WTC11 (cell line): ENCODE measurements at regions not wholly inside any gene's neighbourhood (a gene's known extent, or its start where the extent isn't known, plus 50 kb on each side); places are given as distances from the start of the nearest gene placed in this dataset.

Experiments used
- ATAC-seq: fragments of 200-7000 bp; cut with Tn5 transposase; 2 replicates; pipeline ENCODE4 v1.10.0; 2021; ENCODE audit warnings: mild to moderate bottlenecking, moderate library complexity
- CTCF ChIA-PET: fragments of 300-600 bp; sonication (Branson Sonifier 250); formaldehyde crosslinking; loops from one replicate; lab custom pipeline; 2021; ENCODE audit warnings: antibody characterized with exemption; lab: Charles Lee
- POLR2A ChIA-PET: fragments of 350-600 bp; sonication (Branson Sonifier 250); formaldehyde crosslinking; loops from one replicate; lab custom pipeline; 2021; ENCODE audit warnings: antibody characterized with exemption; lab: Charles Lee
- DNase-seq: peaks from one replicate; pipeline ENCODE4 v3.0.0; 2021; ENCODE audit warnings: low spot score
- H3K27ac Mint-ChIP-seq: 2 replicates; pipeline ENCODE4 v1.8.0; 2021; ENCODE audit warnings: mixed read lengths
- H3K27me3 Mint-ChIP-seq: 2 replicates; pipeline ENCODE4 v1.8.0; 2021; ENCODE audit warnings: low read depth, mild to moderate bottlenecking, moderate library complexity, mixed read lengths
- H3K36me3 Mint-ChIP-seq: 2 replicates; pipeline ENCODE4 v1.8.0; 2021; ENCODE audit warnings: mixed read lengths
- H3K4me1 Mint-ChIP-seq: 2 replicates; pipeline ENCODE4 v1.8.0; 2022; ENCODE audit warnings: mixed read lengths
- H3K4me3 Mint-ChIP-seq: 2 replicates; pipeline ENCODE4 v1.8.0; 2021; ENCODE audit warnings: mild to moderate bottlenecking, moderate library complexity, mixed read lengths
- H3K9me3 Mint-ChIP-seq: 2 replicates; pipeline ENCODE4 v1.8.0; 2021; ENCODE audit warnings: mixed read lengths
- AR ChIP-seq: fragments of 250-450 bp; sonication (Bioruptor Pico); IDR thresholded peaks from 2 replicates; pipeline ENCODE4 v1.9.0; 2021; ENCODE audit warnings: mild to moderate bottlenecking
- PRDM15 ChIP-seq: sonication (generic); formaldehyde crosslinking; IDR thresholded peaks from 2 replicates; pipeline ENCODE4 v1.8.0; 2022; ENCODE audit warnings: missing genetic modification reagents
- PRRX2 ChIP-seq: fragments of 250-450 bp; sonication (Bioruptor Pico); IDR thresholded peaks from 2 replicates; pipeline ENCODE4 v1.8.0; 2021; ENCODE audit warnings: mild to moderate bottlenecking
- TEAD1 ChIP-seq: sonication (generic); formaldehyde crosslinking; IDR thresholded peaks from 2 replicates; pipeline ENCODE4 v1.8.0; 2022; ENCODE audit warnings: mild to moderate bottlenecking, missing genetic modification reagents
- TEAD4 ChIP-seq: sonication (generic); formaldehyde crosslinking; IDR thresholded peaks from 2 replicates; pipeline ENCODE4 v1.8.0; 2022; ENCODE audit warnings: mild to moderate bottlenecking, missing genetic modification reagents
- TP53 ChIP-seq: sonication (generic); formaldehyde crosslinking; IDR thresholded peaks from 2 replicates; pipeline ENCODE4 v1.8.1; 2023; ENCODE audit warnings: mild to moderate bottlenecking, missing genetic modification reagents
- TF ChIP-seq, protein P1 (sequence below): sonication (generic); formaldehyde crosslinking; IDR thresholded peaks from 2 replicates; pipeline ENCODE4 v1.8.1; 2023; ENCODE audit warnings: mild to moderate bottlenecking, missing genetic modification reagents, moderate library complexity
- TF ChIP-seq, protein P2 (sequence below): fragments of 250-450 bp; sonication (Bioruptor Pico); conservative IDR thresholded peaks from 2 replicates; pipeline ENCODE4 v1.9.0; 2021; ENCODE audit warnings: mild to moderate bottlenecking
- TF ChIP-seq, protein P3 (sequence below): fragments of 200-600 bp; IDR thresholded peaks from 2 replicates; pipeline ENCODE4 v1.8.0; 2022; ENCODE audit warnings: antibody characterized with exemption
- TF ChIP-seq, protein P4 (sequence below): sonication (generic); formaldehyde crosslinking; IDR thresholded peaks from 2 replicates; pipeline ENCODE4 v1.8.1; 2023; ENCODE audit warnings: mild to moderate bottlenecking, missing genetic modification reagents, moderate library complexity

DNA sequence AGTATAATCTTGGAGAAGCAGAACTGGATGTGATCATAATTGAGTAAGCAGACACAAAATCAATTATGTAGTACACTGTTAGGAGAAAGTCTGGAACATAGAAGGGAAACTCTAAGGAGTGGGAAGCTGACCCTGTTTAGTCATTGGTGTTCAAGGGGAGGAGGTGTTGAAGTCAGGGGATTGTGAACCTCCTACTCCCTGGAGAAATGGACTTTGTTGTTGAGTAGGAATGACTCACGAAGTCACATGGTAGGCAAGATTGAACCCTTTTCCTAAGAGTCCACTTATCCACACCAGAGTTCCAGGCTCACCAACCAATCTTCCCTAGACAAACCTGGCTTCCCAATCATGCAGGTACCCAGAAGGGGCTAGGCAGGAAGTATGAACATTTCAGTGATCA lies 81.0 kb upstream of the BCL11A start:
- Mint-ChIP-seq H3K9me3 (no peaks in the 10 kb centered on the region), H3K27me3 (peaks cover 16% of the 10 kb centered on the region), H3K27ac (no peak overlapping the region), H3K4me3 (no peak overlapping the region), H3K4me1 (peaks cover 29% of the 10 kb centered on the region), H3K36me3 (no peaks in the 10 kb centered on the region)
- ChIA-PET POLR2A (no interaction called here), CTCF (interaction anchor here (0.9 kb wide), 1 partner anchor 9 kb away, joined by 4 read pairs; no protein-coding TSS in a partner anchor)
- DNase-seq = no peak
- 0 out of 2 replicates have a peak, but pooled peaks have one; percentile 16 for TF ChIP-seq PRDM15 (CRISPR knock-in tag)
- TF ChIP-seq, protein P1, sequence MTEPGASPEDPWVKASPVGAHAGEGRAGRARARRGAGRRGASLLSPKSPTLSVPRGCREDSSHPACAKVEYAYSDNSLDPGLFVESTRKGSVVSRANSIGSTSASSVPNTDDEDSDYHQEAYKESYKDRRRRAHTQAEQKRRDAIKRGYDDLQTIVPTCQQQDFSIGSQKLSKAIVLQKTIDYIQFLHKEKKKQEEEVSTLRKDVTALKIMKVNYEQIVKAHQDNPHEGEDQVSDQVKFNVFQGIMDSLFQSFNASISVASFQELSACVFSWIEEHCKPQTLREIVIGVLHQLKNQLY = no peak
- ATAC-seq = no peak

DNA sequence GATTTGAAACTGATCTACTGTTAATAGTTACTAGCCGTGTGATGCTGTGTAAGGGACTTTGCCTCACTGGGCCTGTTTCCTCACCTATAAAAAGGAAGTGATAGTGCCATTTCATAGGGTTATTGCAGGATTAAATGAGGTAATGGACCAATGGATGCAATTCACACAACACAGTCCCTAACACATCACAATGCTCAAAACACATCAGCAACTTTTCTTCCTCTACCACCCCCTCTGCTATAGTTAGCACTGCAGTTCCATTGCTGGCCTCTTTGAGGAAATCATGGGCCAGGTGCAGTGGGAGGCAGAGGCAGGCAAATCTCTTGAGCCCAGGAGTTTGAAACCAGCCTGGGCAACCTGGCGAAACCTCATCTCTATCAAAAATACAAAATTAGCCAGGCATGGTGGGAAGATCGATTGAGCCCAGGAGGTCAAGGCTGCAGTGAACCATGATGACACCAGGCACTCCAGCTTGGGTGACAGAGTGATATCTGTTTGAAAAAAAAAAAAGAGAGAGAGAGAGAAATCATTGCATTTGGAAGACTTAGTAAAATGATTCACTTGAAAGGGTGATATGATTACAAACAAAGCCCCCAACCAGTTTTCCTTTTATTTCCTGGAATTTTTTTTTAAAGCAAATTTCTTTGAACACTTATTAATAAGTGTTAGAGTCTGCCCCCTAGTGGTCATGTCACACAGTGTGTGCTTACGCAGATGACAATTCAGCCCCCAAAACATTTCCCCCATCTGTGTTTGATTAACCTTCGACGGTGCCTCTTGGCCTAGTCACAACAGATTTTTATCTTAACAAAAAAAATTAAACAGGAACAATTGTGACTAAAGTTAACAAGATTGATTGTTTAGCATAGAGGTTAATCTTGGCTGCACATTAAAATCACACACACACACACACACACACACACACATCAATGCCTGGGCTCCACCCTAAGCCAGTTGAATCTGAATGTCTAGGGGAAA lies 88.6 kb upstream of the BCL11A start:
- ChIA-PET CTCF (interaction anchor here (0.9 to 4.6 kb wide), 4 partner anchors 13 to 61 kb away, joined by 3 to 39 read pairs (median 10); no protein-coding TSS in a partner anchor), POLR2A (no interaction called here)
- peaks cover 12% of the 10 kb centered on the region; the same call in 1 of the 2 replicates for H3K4me1 Mint-ChIP-seq
- DNase-seq (peak; percentile 39), ATAC-seq (peak; percentile 86)
- TF ChIP-seq, protein P2, sequence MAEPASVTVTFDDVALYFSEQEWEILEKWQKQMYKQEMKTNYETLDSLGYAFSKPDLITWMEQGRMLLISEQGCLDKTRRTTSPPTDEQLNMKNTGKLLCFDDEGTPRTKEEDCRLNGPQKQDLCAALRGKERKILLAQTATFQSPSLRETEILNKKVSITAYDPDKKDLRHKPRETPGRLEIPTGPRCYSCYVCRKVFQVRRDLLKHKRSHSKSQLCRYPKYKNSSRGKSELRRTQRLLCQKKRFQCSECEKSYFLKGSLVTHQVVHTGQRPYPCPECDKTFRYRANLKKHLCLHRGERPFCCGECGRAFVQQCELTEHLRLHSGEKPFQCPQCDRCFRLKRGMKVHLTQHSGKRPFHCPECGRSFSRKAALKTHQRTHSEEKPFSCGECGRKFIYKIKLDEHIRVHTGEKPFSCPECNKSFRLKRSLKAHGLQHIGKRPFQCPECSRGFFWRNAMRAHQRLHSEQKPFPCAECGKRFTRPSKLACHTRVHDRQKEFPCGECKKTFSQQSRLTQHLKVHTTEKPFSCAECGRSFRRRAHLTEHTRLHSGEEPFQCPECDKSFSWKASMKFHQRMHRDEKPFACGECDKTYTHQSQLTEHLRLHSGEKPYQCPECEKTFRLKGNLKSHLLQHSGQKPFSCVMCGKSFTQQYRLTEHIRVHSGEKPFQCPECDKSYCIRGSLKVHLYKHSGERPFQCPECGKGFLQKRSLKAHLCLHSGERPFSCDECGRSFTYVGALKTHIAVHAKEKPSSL (CRISPR knock-in tag) = no peak
- TF ChIP-seq TP53 (CRISPR knock-in tag) = no peak
- TF ChIP-seq, protein P3, sequence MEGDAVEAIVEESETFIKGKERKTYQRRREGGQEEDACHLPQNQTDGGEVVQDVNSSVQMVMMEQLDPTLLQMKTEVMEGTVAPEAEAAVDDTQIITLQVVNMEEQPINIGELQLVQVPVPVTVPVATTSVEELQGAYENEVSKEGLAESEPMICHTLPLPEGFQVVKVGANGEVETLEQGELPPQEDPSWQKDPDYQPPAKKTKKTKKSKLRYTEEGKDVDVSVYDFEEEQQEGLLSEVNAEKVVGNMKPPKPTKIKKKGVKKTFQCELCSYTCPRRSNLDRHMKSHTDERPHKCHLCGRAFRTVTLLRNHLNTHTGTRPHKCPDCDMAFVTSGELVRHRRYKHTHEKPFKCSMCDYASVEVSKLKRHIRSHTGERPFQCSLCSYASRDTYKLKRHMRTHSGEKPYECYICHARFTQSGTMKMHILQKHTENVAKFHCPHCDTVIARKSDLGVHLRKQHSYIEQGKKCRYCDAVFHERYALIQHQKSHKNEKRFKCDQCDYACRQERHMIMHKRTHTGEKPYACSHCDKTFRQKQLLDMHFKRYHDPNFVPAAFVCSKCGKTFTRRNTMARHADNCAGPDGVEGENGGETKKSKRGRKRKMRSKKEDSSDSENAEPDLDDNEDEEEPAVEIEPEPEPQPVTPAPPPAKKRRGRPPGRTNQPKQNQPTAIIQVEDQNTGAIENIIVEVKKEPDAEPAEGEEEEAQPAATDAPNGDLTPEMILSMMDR = peak; percentile 69
- TF ChIP-seq, protein P4, sequence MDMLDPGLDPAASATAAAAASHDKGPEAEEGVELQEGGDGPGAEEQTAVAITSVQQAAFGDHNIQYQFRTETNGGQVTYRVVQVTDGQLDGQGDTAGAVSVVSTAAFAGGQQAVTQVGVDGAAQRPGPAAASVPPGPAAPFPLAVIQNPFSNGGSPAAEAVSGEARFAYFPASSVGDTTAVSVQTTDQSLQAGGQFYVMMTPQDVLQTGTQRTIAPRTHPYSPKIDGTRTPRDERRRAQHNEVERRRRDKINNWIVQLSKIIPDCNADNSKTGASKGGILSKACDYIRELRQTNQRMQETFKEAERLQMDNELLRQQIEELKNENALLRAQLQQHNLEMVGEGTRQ (CRISPR knock-in tag) = no peak
- TF ChIP-seq AR (CRISPR knock-in tag) = no peak
- no peak for TF ChIP-seq TEAD4 (CRISPR knock-in tag)
- TF ChIP-seq TEAD1 (CRISPR knock-in tag) = no peak
- TF ChIP-seq PRRX2 (CRISPR knock-in tag) = no peak
- no peak overlapping the region for H3K4me3 Mint-ChIP-seq
- H3K36me3 Mint-ChIP-seq = no peaks in the 10 kb centered on the region
- no peaks in the 10 kb centered on the region; the same call in 1 of the 2 replicates for H3K27me3 Mint-ChIP-seq
- H3K27ac Mint-ChIP-seq = no peak overlapping the region
- no peaks in the 10 kb centered on the region for H3K9me3 Mint-ChIP-seq
